Stromal cell of bone marrow (primary cell): ENCODE measurements at regions not wholly inside any gene's neighbourhood (a gene's known extent, or its start where the extent isn't known, plus 50 kb on each side); places are given as distances from the start of the nearest gene placed in this dataset.
A peak's percentile ranks its signal among the peaks of the same experiment; 100 is the strongest.
"Not testable (repeated sequence)": the region's sequence is repeated elsewhere in the genome, so short reads cannot be mapped to it uniquely, and the experiment has no call there.

Experiments used
- DNase-seq: peaks from one replicate; pipeline ENCODE4 v3.0.0-alpha.2; 2012; ENCODE audit warnings: low read depth

- DNase-seq, result no peak
Measured at GRCh38 chr4:85018983-85019382, 52.5 kb upstream of the WDFY3 start.

DNA sequence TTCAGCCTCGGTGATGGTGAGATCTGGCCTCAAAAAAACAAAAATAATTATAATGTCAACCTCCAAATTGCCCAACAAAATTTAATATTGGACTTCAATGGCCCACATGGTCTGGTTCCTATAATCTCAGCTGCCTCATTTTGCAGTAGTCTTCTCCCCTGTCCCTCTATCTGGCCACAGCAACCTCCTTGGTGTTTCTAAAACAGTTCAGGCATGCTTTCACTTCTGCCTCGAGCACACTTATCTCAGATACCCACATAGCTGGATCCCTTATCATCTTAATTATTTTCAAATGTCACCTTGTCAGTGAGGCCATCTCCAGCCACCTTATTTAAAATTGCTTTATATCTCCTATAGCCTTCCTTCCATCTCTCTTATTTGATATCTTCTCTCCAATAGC lies 52.9 kb upstream of the WDFY3 start:
- DNase-seq, result no peak

DNA sequence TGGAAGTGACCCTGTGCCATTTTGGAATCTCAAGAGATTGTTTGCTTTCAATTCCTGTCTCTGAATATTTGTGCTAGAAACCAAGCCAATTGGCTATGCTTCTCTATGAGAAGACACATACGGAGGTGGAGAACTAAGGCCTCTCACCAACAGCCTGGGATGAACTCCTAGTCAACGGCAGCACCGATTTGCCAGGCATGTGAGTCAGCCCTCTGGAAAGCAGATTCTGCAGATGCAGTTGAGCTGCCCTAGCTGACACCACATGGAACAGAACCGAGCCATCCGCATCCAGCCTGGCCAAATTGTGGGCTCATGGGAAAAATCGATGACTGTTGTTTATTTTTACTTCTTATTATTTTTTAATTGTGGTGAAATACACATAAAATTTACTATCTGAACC lies 58.2 kb upstream of the WDFY3 start:
- DNase-seq, result peak; percentile 10

DNA sequence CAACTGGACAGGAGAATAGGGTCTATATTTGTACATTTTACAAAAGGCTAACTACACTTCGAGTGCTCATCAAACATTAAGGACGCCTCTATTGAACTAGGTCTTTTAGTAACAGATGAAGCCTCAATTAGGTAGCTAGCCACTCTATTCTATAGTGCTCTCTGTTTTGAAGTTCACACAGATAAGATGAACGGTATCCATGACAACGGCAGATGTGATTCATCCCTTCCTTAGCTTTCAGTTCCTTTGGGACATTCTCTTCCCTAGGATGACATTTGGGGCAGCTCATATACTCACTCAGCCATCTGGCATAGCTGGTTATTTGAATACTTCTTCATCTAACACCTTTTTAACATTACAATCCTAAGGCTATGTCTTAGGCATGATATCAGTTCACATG lies 62.4 kb upstream of the WDFY3 start:
- DNase-seq, result peak; percentile 54

DNA sequence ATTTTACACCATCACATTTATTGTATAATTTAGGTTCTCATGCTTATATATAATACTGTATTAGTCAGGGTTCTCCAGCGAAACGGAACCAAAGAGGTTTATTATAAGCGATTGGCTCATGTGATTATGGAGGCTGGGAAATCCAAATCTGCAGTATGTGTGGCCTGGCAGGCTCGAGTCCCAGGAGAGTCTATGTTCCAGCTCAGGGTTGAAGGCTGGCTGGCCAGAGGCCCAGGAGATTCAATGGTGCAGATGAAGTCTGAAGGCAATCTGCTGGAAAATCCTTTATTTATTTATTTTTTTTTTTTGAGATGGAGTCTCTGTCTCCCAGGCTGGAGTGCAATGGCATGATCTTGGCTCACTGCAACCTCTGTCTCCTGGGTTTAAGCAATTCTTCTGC lies 63.0 kb upstream of the WDFY3 start:
- no peak for DNase-seq

DNA sequence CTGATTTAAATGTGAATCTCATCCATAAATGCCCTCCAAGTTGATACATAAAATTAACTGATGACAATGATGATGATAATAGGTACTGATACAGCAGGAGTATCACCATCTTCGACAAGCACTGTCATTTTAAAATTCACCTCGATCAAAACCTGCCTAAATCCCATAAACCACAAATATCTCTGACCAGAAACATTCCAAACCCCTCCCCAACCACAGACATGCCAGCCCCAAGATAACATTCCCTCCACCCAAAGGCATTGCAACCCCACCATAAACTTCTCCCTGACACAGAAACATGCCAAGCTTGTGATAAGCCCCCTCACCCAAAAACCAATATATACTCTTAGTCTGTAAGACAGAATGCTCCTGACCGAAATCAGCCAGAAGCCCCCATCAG lies 63.7 kb upstream of the WDFY3 start:
- no peak for DNase-seq

GRCh38 chr4:85033838-85034237 lies 67.3 kb upstream of the WDFY3 start:
- not testable (repeated sequence) for DNase-seq

DNA sequence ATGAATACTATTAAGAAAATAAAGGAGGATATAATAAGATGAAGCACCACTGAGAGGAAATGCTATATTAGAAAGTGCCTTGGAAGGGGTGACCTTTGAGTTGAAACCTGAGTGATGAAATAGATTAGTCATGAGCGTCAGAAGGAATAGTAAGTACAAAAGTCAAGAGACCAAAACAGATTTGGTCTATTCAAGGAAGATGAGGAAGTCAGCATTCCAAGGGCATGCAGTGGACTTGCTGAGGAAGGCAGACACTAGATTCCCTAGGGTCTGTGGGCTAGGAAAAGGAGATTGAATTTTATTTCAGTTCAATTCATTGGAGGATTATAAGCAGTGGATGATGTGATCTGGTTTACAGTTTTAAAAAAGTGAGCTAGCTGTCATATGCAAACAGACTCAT lies 73.0 kb upstream of the WDFY3 start:
- peak; percentile 87 for DNase-seq

GRCh38 chr4:85043812-85044496 lies 77.5 kb upstream of the WDFY3 start:
- not testable (repeated sequence) for DNase-seq

DNA sequence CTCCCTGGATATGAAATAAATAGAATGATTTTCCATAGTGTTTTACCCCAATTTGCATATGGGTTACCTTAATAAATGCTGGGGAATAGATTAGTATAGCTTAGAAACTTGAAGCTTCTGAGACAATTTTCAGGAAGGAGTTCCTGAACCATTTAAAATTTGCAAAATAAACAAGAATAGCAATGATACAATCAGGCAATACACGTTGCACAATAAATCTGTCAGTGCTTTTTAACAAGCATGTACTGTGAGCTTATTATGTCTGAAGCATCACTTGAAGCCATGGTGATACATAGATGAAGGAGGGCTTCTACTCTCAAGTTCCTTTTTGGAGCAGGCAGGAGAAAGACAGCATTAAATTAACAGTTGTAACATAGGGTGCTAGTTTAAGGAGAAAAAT lies 84.2 kb upstream of the WDFY3 start:
- no peak for DNase-seq

GRCh38 chr4:85051526-85051925 lies 85.0 kb upstream of the WDFY3 start:
- no peak for DNase-seq

GRCh38 chr4:85054925-85055324 lies 88.4 kb upstream of the WDFY3 start:
- DNase-seq, result not testable (repeated sequence)

DNA sequence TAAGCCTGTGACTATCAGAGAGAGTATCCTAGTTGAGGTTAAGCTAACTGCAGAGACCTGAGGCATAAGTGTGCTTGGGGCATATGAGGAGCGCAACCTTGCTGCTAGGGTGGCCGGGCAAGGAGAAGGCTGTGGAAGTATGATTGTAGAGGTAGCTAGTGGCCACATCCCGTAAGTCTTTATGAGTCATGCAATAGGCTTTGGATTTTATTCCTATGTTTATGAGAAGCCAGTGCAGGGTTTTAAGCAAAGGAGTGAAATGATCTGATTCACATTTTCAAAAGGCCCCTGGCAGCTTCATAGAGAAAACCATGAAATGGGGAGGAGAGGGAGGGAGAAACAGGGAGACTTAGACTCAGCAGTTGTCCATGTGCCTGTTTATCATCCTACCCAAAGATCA lies 92.1 kb upstream of the WDFY3 start:
- DNase-seq, result no peak

- no peak for DNase-seq
Measured at GRCh38 chr4:85061974-85062373, 95.5 kb upstream of the WDFY3 start.

GRCh38 chr4:85062466-85062865 lies 96.0 kb upstream of the WDFY3 start:
- DNase-seq, result no peak

GRCh38 chr4:85067342-85067741 lies 100.9 kb upstream of the WDFY3 start:
- no peak for DNase-seq

DNA sequence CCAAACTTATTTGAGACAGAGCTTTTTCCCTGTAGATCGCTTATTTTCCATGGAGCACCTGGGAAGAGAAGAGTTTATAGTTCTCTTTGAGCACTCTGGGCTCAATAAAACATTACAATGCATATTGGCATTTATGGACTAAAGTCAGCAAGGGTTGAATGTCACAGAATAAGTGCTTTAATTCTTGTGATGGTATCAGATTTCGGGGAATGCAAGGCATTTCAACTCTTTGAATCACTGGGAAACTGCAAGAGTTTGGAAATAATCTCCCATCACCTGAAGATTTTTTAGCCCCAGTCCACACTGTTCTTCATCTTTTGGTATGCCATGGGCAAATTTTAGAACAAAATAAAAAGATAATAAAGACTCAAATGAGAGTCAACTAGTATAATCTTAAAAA lies 111.5 kb upstream of the WDFY3 start:
- no peak for DNase-seq

- no peak for DNase-seq
Measured at GRCh38 chr4:85081196-85081595, 114.7 kb upstream of the WDFY3 start.

GRCh38 chr4:85084371-85085094 lies 118.0 kb upstream of the WDFY3 start:
- peak; percentile 64 for DNase-seq

DNA sequence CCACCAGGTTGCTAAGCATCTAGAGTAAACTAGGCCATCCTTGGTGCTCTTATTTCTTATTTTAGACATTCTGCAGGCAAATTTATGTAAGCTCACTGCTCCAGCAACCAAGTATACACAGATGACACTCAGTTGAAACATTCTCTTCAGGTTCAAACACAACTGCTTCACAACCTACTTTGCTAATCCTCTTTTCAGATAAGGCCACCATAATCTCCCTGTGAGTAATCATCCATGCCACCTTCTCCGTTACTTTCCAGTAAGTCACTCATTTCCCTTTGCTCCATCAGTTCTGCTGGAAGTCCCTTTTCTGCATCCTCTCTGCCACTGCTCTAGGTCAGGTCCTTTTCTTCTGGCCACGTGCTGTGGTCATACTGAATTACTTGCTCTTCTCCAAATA lies 120.2 kb upstream of the WDFY3 start:
- DNase-seq, result no peak

GRCh38 chr4:85092536-85092935 lies 126.0 kb upstream of the WDFY3 start:
- no peak for DNase-seq

DNA sequence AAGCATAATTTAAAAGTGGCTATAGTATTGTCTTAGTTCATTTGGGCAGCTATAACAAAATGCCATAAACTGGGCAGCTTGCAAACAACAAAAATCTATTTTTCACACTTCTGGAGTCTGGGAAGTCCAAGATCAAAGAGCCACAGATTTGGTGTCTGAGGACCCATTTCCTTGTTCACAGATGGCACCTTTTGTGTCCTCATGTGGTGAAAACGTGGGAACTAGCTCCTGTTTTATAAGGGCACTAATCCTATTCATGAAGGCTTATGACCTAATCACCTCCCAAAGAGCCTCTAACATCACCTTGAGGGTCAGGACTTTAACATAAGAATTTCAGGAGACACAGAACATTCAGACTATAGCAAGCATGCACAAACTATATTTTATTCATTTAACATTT lies 126.5 kb upstream of the WDFY3 start:
- no peak for DNase-seq

DNA sequence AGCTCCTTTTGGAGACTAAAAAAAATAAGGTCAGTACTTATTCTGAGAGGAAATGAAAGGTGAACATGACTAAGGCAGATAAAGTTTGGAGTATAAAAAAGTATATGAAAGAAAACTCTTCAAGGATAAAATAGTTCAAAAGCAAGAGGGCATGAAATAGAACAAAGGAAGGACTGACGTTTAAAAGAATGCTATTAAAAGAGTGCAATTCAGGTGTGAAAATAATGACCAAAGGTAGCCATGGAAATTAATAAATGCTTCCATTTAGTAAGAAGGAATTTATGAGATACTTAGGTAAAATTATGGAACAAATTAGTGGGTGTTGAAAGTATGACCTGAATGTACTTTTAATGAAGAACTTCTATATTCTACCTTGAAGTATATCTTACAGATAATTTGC lies 128.2 kb upstream of the WDFY3 start:
- no peak for DNase-seq

DNA sequence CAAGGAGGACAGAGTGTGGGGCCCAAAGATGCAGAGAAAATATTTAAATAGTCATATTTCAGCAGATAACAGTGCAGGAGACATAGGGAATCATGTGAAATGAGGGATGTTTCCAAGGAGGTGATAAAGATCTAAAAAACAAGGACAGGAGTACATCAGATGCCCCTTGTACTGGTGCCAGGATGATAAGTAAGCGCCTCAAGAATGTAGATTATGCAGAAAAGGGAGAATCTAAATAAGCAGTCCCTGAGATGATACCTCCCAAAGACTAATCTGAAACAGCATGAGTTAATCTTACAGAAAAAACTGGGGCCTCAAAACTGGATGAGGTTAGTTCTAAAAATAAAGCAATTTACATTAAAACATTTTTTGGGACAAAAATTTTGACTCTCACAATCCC lies 136.1 kb upstream of the WDFY3 start:
- no peak for DNase-seq
